Caco-2 (cell line): ENCODE measurements at regions not wholly inside any gene's neighbourhood (a gene's known extent, or its start where the extent isn't known, plus 50 kb on each side); places are given as distances from the start of the nearest gene placed in this dataset.

Experiments
- BruUV-seq: library from RNA; stranded (reverse); fragments of 400-500 nt; replicated peaks from 2 replicates; lab custom pipeline; 2021; lab: Mats Ljungman, UMichigan
- CTCF ChIA-PET: fragments of 300-600 bp; sonication (Branson Sonifier 250); formaldehyde crosslinking; loops from one replicate; lab custom pipeline; 2022; ENCODE audit warnings: antibody characterized with exemption; lab: Charles Lee
- POLR2A ChIA-PET: fragments of 300-600 bp; sonication (Branson Sonifier 250); formaldehyde crosslinking; loops from one replicate; lab custom pipeline; 2022; ENCODE audit warnings: antibody characterized with exemption; lab: Charles Lee
- DNase-seq, 2 experiments: peaks; one replicate each; pipeline versions ENCODE4 v3.0.0 to v3.0.0-alpha.2; 2020 to 2022
- H3K27me3 ChIP-seq: replicated peaks from 2 replicates; pipeline ENCODE4 v1.6.0; 2011; ENCODE audit warnings: low read length; ENCODE audit not compliant: control insufficient read depth, insufficient read depth
- H3K36me3 ChIP-seq: 2 replicates; pipeline ENCODE4 v1.5.1; 2011; ENCODE audit warnings: low read length; ENCODE audit not compliant: control insufficient read depth, insufficient read depth
- H3K4me1 ChIP-seq: fragments of 250-450 bp; sonication (Bioruptor Pico); 2 replicates; pipeline ENCODE4 v1.5.1; 2020; ENCODE audit warnings: mild to moderate bottlenecking
- H3K4me3 ChIP-seq: 2 replicates; pipeline ENCODE4 v1.5.1; 2011; ENCODE audit warnings: low read depth, mild to moderate bottlenecking, control low read depth, low read length
- H3K9me3 ChIP-seq: fragments of 250-450 bp; sonication (Bioruptor Pico); 2 replicates; pipeline ENCODE4 v1.5.1; 2020; ENCODE audit warnings: mild to moderate bottlenecking, moderate library complexity
- H3K27ac Mint-ChIP-seq: one replicate; pipeline ENCODE4 v1.8.0; 2022; ENCODE audit warnings: mixed read lengths; ENCODE audit not compliant: unreplicated experiment
- H3K27me3 Mint-ChIP-seq: one replicate; pipeline ENCODE4 v1.8.0; 2022; ENCODE audit warnings: mixed read lengths; ENCODE audit not compliant: insufficient read depth, unreplicated experiment
- H3K36me3 Mint-ChIP-seq: one replicate; pipeline ENCODE4 v1.8.0; 2022; ENCODE audit warnings: mild to moderate bottlenecking, mixed read lengths; ENCODE audit not compliant: insufficient read depth, unreplicated experiment
- H3K4me1 Mint-ChIP-seq: one replicate; pipeline ENCODE4 v1.8.0; 2022; ENCODE audit warnings: low read depth, mixed read lengths; ENCODE audit not compliant: unreplicated experiment
- H3K4me3 Mint-ChIP-seq: one replicate; pipeline ENCODE4 v1.8.0; 2022; ENCODE audit warnings: mild to moderate bottlenecking, moderate library complexity, mixed read lengths; ENCODE audit not compliant: unreplicated experiment
- H3K9me3 Mint-ChIP-seq: one replicate; pipeline ENCODE4 v1.8.0; 2022; ENCODE audit warnings: mixed read lengths; ENCODE audit not compliant: unreplicated experiment
- intact Hi-C: fragments of 100-400 bp; cut with micrococcal nuclease; formaldehyde crosslinking; loops from one replicate; pipeline ENCODE4 v1.10.0; 2022; ENCODE audit not compliant: unreplicated experiment
- TF ChIP-seq, protein P1 (sequence below), 2 experiments: fragments of 200-600 bp in 1 of 2; IDR thresholded peaks; 1 replicate in 1 of 2; 2 replicates in 1 of 2; pipeline versions ENCODE4 v1.5.1 to v1.8.0; 2011 to 2022; ENCODE audit warnings: antibody characterized with exemption in 1 of 2, control low read depth in 1 of 2, inconsistent platforms in 1 of 2, low read depth in 1 of 2, low read length in 1 of 2, mild to moderate bottlenecking in 1 of 2, moderate library complexity in 1 of 2; ENCODE audit not compliant: insufficient read depth in 1 of 2, severe bottlenecking in 1 of 2, unreplicated experiment in 1 of 2

DNA sequence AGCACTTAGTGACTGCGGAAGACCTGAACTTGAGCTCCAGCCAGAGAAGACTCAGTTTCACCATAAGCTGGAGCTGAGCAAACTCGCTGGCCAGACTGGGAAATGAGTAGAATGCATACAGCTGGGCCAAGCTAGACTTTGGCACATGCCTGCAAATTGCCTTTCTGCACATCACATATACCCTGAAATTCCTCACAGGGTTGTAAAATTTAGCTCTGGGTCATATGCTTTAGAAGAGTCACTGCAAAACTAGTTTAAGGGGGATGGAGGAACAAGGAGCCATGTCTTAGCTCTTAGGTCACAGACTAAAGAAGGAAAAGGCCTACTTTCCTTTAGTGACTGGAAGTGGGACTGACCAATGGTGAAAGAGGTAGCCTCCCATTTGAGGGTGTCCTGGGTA lies 67.6 kb downstream of the PPP1R3C start:
- intact Hi-C loops, result no loop called here
- H3K27ac Mint-ChIP-seq, result no peak overlapping the region
- no peaks in the 10 kb centered on the region for H3K27me3 Mint-ChIP-seq
- BruUV-seq, result no TSS peak
- TF ChIP-seq, protein P1, sequence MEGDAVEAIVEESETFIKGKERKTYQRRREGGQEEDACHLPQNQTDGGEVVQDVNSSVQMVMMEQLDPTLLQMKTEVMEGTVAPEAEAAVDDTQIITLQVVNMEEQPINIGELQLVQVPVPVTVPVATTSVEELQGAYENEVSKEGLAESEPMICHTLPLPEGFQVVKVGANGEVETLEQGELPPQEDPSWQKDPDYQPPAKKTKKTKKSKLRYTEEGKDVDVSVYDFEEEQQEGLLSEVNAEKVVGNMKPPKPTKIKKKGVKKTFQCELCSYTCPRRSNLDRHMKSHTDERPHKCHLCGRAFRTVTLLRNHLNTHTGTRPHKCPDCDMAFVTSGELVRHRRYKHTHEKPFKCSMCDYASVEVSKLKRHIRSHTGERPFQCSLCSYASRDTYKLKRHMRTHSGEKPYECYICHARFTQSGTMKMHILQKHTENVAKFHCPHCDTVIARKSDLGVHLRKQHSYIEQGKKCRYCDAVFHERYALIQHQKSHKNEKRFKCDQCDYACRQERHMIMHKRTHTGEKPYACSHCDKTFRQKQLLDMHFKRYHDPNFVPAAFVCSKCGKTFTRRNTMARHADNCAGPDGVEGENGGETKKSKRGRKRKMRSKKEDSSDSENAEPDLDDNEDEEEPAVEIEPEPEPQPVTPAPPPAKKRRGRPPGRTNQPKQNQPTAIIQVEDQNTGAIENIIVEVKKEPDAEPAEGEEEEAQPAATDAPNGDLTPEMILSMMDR (IDR thresholded peaks at IDR 0.05; ENCODE audit: insufficient read depth in 1 of 2, low read depth in 1 of 2, low read length in 1 of 2, severe bottlenecking in 1 of 2, unreplicated experiment in 1 of 2), result no peak
- DNase-seq, result no peak
- ChIA-PET POLR2A (no interaction called here), CTCF (interaction anchor here (1.2 kb wide), 1 partner anchor 12 kb away, joined by 3 read pairs; no protein-coding TSS in a partner anchor)
- H3K9me3 Mint-ChIP-seq, result peaks cover 10% of the 10 kb centered on the region
- no peaks in the 10 kb centered on the region for H3K36me3 ChIP-seq
- no peaks in the 10 kb centered on the region for H3K4me1 ChIP-seq
- H3K36me3 Mint-ChIP-seq, result no peaks in the 10 kb centered on the region
- H3K4me3 ChIP-seq, result no peak overlapping the region
- no peak overlapping the region for H3K4me3 Mint-ChIP-seq
- peaks cover 7% of the 10 kb centered on the region; the same call in 1 of the 2 replicates for H3K9me3 ChIP-seq
- no peaks in the 10 kb centered on the region for H3K27me3 ChIP-seq
- H3K4me1 Mint-ChIP-seq, result no peaks in the 10 kb centered on the region

DNA sequence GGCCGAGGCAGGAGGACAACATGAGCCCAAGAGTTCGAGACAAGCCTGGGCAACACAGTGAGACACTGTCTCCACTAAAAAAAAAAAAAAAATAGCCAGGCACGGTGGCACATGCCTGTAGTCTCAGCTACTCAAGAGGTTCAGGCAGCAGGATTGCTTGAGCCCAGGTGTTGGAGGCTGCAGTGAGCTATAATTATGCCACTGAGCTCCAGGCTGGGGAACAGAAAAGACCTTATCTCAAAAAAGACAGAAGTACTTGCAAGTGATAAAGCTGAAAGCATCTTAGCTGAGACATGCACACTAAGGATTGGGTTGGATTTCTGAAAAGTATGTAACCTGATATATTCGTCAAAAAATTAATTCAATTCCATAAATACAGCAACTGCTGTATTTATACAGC lies 68.4 kb downstream of the PPP1R3C start:
- H3K4me3 ChIP-seq, result no peak overlapping the region
- no peaks in the 10 kb centered on the region for H3K4me1 ChIP-seq
- BruUV-seq, result no TSS peak
- Mint-ChIP-seq H3K36me3 (no peaks in the 10 kb centered on the region), H3K4me1 (no peaks in the 10 kb centered on the region), H3K27ac (no peak overlapping the region), H3K27me3 (no peaks in the 10 kb centered on the region), H3K9me3 (peaks cover 10% of the 10 kb centered on the region), H3K4me3 (no peak overlapping the region)
- TF ChIP-seq, protein P1 (IDR thresholded peaks at IDR 0.05; ENCODE audit: insufficient read depth in 1 of 2, low read depth in 1 of 2, low read length in 1 of 2, severe bottlenecking in 1 of 2, unreplicated experiment in 1 of 2), result no peak
- H3K27me3 ChIP-seq, result no peaks in the 10 kb centered on the region
- POLR2A ChIA-PET, result no interaction called here
- intact Hi-C loops, result no loop called here
- CTCF ChIA-PET, result interaction anchor here (1.2 kb wide), 1 partner anchor 12 kb away, joined by 3 read pairs; no protein-coding TSS in a partner anchor
- H3K36me3 ChIP-seq, result no peaks in the 10 kb centered on the region
- peaks cover 7% of the 10 kb centered on the region; the same call in 1 of the 2 replicates for H3K9me3 ChIP-seq
- DNase-seq, result no peak
